Suprapubic skin (tissue), 4 donors: ENCODE measurements at regions not wholly inside any gene's neighbourhood (a gene's known extent, or its start where the extent isn't known, plus 50 kb on each side); places are given as distances from the start of the nearest gene placed in this dataset.

Experiments
- POLR2A ChIP-seq, 2 donors: fragments of 450-650 bp; IDR thresholded peaks; one replicate each; pipeline ENCODE4 v1.6.1; 2017; ENCODE audit warnings: antibody characterized with exemption in 2 of 2, mild to moderate bottlenecking in 2 of 2, moderate library complexity in 2 of 2
- POLR2AphosphoS5 ChIP-seq, 3 donors: sonication (generic); formaldehyde crosslinking; IDR thresholded peaks; one replicate each; pipeline ENCODE4 v1.6.1; 2017; ENCODE audit warnings: antibody characterized with exemption in 3 of 3
- TF ChIP-seq, protein P1 (sequence below), 2 donors: fragments of 200-600 bp in 1 of 2; fragments of 450-650 bp in 1 of 2; sonication (generic) in 1 of 2; IDR thresholded peaks; one replicate each; pipeline ENCODE4 v1.5.1; 2016 to 2019; ENCODE audit warnings: antibody characterized with exemption in 2 of 2, mild to moderate bottlenecking in 1 of 2, moderate library complexity in 1 of 2

- TF ChIP-seq, protein P1, sequence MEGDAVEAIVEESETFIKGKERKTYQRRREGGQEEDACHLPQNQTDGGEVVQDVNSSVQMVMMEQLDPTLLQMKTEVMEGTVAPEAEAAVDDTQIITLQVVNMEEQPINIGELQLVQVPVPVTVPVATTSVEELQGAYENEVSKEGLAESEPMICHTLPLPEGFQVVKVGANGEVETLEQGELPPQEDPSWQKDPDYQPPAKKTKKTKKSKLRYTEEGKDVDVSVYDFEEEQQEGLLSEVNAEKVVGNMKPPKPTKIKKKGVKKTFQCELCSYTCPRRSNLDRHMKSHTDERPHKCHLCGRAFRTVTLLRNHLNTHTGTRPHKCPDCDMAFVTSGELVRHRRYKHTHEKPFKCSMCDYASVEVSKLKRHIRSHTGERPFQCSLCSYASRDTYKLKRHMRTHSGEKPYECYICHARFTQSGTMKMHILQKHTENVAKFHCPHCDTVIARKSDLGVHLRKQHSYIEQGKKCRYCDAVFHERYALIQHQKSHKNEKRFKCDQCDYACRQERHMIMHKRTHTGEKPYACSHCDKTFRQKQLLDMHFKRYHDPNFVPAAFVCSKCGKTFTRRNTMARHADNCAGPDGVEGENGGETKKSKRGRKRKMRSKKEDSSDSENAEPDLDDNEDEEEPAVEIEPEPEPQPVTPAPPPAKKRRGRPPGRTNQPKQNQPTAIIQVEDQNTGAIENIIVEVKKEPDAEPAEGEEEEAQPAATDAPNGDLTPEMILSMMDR (IDR thresholded peaks at IDR 0.05) = no peak
- TF ChIP-seq POLR2A (IDR thresholded peaks at IDR 0.05) (no peak), POLR2AphosphoS5 (IDR thresholded peaks at IDR 0.05) (no peak)
These were observed 138.5 kb upstream of the MGMT start for GRCh38 chr10:129328546-129328945.
